ENCODE measurements at regions not wholly inside any gene's neighbourhood (a gene's known extent, or its start where the extent isn't known, plus 50 kb on each side); places are given as distances from the start of the nearest gene placed in this dataset.

- no peaks in the 10 kb centered on the region for H3K36me3 ChIP-seq (ENCODE audit: control insufficient read depth, insufficient read depth, low read length)
- H3K27me3 ChIP-seq (ENCODE audit: control insufficient read depth, insufficient read depth, low read length), result no peaks in the 10 kb centered on the region
- H3K4me3 ChIP-seq (ENCODE audit: low read depth, low read length), result no peak overlapping the region
- no peak for DNase-seq (ENCODE audit: low read depth)
- TF ChIP-seq CTCF (IDR thresholded peaks at IDR 0.05; ENCODE audit: insufficient read depth, low read length, poor library complexity, severe bottlenecking), result no peak
Measured at GRCh38 chr17:71986886-71987285, 133.9 kb upstream of the SOX9 start.

GRCh38 chr17:71987634-71988033 lies 133.2 kb upstream of the SOX9 start:
- Histone ChIP-seq H3K36me3 (ENCODE audit: control insufficient read depth, insufficient read depth, low read length) (no peaks in the 10 kb centered on the region), H3K27me3 (ENCODE audit: control insufficient read depth, insufficient read depth, low read length) (no peaks in the 10 kb centered on the region), H3K4me3 (ENCODE audit: low read depth, low read length) (no peak overlapping the region)
- DNase-seq (ENCODE audit: low read depth), result no peak
- no peak for TF ChIP-seq CTCF (IDR thresholded peaks at IDR 0.05; ENCODE audit: insufficient read depth, low read length, poor library complexity, severe bottlenecking)

- DNase-seq (ENCODE audit: low read depth), result no peak
- Histone ChIP-seq H3K4me3 (ENCODE audit: low read depth, low read length) (no peak overlapping the region), H3K36me3 (ENCODE audit: control insufficient read depth, insufficient read depth, low read length) (no peaks in the 10 kb centered on the region), H3K27me3 (ENCODE audit: control insufficient read depth, insufficient read depth, low read length) (no peaks in the 10 kb centered on the region)
- no peak for TF ChIP-seq CTCF (IDR thresholded peaks at IDR 0.05; ENCODE audit: insufficient read depth, low read length, poor library complexity, severe bottlenecking)
Measured at GRCh38 chr17:71989117-71989516, 131.7 kb upstream of the SOX9 start.

DNA sequence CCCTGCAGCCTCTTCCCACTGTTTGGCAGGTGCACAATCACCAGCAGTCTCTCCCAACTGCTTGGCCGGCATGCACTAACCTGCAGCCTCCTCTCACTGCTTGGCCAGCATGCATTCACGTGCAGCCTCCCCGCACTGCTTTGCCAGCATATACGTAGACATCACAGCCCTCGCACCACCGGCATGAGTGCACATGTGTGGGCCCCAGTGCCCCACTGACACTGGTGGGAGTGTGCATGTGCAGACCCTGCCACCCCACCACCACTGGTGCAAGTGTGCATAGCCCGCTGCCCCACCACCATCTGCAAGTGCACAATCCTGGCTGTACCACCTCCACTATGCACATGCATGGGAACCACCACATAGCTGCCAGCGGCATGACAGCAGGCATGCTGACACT lies 127.5 kb upstream of the SOX9 start:
- no peak for DNase-seq (ENCODE audit: low read depth)
- Histone ChIP-seq H3K27me3 (ENCODE audit: control insufficient read depth, insufficient read depth, low read length) (no peaks in the 10 kb centered on the region), H3K36me3 (ENCODE audit: control insufficient read depth, insufficient read depth, low read length) (no peaks in the 10 kb centered on the region), H3K4me3 (ENCODE audit: low read depth, low read length) (no peak overlapping the region)
- no peak for TF ChIP-seq CTCF (IDR thresholded peaks at IDR 0.05; ENCODE audit: insufficient read depth, low read length, poor library complexity, severe bottlenecking)

DNA sequence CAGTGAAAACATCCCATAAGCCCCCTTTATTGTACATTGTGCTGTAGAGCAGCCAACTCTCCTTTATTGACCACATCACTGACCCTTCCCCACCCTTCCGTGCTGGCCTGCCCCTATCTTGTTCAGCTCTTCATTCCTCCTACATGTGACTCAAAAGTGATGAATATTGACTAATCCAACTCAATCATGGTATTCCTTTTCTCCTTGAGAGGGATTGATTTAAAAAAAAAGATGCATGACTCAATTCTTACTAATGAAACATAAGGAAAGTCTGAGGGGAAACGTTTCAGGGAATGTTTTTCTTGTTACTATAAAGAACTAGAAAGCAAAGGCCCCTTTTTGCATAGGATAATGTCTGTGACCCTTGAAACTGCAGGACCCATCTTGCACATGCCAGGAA lies 125.2 kb upstream of the SOX9 start:
- Histone ChIP-seq H3K36me3 (ENCODE audit: control insufficient read depth, insufficient read depth, low read length) (no peaks in the 10 kb centered on the region), H3K4me3 (ENCODE audit: low read depth, low read length) (no peak overlapping the region), H3K27me3 (ENCODE audit: control insufficient read depth, insufficient read depth, low read length) (no peaks in the 10 kb centered on the region)
- DNase-seq (ENCODE audit: low read depth), result no peak
- no peak for TF ChIP-seq CTCF (IDR thresholded peaks at IDR 0.05; ENCODE audit: insufficient read depth, low read length, poor library complexity, severe bottlenecking)

- Histone ChIP-seq H3K4me3 (ENCODE audit: low read depth, low read length) (no peak overlapping the region), H3K27me3 (ENCODE audit: control insufficient read depth, insufficient read depth, low read length) (no peaks in the 10 kb centered on the region), H3K36me3 (ENCODE audit: control insufficient read depth, insufficient read depth, low read length) (no peaks in the 10 kb centered on the region)
- no peak for DNase-seq (ENCODE audit: low read depth)
- TF ChIP-seq CTCF (IDR thresholded peaks at IDR 0.05; ENCODE audit: insufficient read depth, low read length, poor library complexity, severe bottlenecking), result no peak
Measured at GRCh38 chr17:72004011-72004427, 116.8 kb upstream of the SOX9 start.
